H1 (cell line): ENCODE measurements at regions not wholly inside any gene's neighbourhood (a gene's known extent, or its start where the extent isn't known, plus 50 kb on each side); places are given as distances from the start of the nearest gene placed in this dataset.

Experiments used
- ASH2L ChIP-seq: fragments of 200-600, 300-600 bp; sonication (generic); IDR thresholded peaks from one replicate; pipeline ENCODE4 v1.7.1; 2017; ENCODE audit warnings: low read length
- EP300 ChIP-seq, 2 experiments: IDR thresholded peaks; 1 replicate in 1 of 2; 2 replicates in 1 of 2; pipeline ENCODE4 v1.6.1; 2011 to 2012; ENCODE audit warnings: low read depth in 2 of 2, low read length in 2 of 2, mild to moderate bottlenecking in 2 of 2, borderline replicate concordance in 1 of 2, inconsistent platforms in 1 of 2, moderate library complexity in 1 of 2
- GABPA ChIP-seq: IDR thresholded peaks from 2 replicates; pipeline ENCODE4 v1.6.1; 2011; ENCODE audit warnings: mild to moderate bottlenecking, low read length, moderate library complexity, borderline replicate concordance; ENCODE audit not compliant: insufficient read depth
- JUND ChIP-seq: IDR thresholded peaks from 2 replicates; pipeline ENCODE4 v1.6.1; 2011; ENCODE audit warnings: mild to moderate bottlenecking, improper control_type of control experiment, low read length
- RAD21 ChIP-seq, 2 experiments: IDR thresholded peaks in 1 of 2; conservative IDR thresholded peaks in 1 of 2; 2 replicates each; pipeline ENCODE4 v1.6.1; 2011; ENCODE audit warnings: low read depth in 2 of 2, low read length in 2 of 2, improper control_type of control experiment in 1 of 2, inconsistent platforms in 1 of 2, mild to moderate bottlenecking in 1 of 2, moderate library complexity in 1 of 2

DNA sequence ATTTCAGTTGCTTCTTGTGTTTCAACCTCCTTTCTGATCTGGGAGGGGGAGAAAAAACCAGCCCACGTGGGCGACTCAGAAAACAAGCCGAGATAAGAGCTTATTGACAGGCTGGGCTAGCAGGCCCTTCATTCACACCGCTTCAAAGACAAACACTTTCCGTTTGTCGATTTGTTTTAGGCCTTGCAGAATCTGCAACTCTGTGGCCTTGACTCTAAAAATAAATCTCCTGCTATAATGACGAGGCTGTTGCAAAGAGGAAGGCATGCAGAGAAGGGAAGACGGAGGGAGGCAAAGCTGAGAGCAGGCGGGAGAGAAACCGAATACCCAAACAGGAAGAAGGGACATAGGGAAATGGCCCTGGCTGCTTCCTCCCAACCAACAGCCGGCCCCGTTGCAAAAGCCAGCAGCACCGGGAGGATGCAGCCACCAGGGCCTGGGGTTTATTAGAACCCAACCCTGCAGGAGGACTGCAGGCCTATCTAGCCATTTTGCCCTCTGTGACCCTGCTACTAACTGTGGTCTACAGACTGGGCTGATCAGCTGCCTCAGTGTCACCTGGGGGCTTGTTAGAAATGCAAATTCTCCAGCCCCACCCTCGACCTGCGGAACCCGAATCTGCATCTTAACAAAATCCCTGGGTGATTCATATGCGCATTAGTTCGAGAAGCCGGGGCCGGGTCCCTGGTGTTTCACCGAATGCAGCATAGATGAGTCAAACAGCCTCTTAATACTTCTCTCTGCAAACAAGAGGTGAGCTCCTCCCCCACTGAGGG, 325.5 kb downstream of the BCOR start (continued):
- no peak for TF ChIP-seq GABPA
- TF ChIP-seq ASH2L: peak; percentile 31
- TF ChIP-seq JUND: no peak
- TF ChIP-seq EP300 (IDR thresholded peaks at IDR 0.05; ENCODE audit: borderline replicate concordance in 1 of 2, low read depth in 2 of 2, low read length in 2 of 2): 0 out of 3 replicates have a peak, but pooled peaks of 1 of the 2 experiments have one; percentile 10
- TF ChIP-seq RAD21 (IDR thresholded peaks at IDR 0.05 in 1 of 2, conservative IDR thresholded peaks at IDR 0.05 in 1 of 2; ENCODE audit: low read depth in 2 of 2, low read length in 2 of 2): peak; percentile 7 to 16; a peak in 2 of 4 replicates
